SW480 (cell line): ENCODE measurements at regions not wholly inside any gene's neighbourhood (a gene's known extent, or its start where the extent isn't known, plus 50 kb on each side); places are given as distances from the start of the nearest gene placed in this dataset.
"Not testable (repeated sequence)": the region's sequence is repeated elsewhere in the genome, so short reads cannot be mapped to it uniquely, and the experiment has no call there.

Experiments
- DNase-seq: peaks from one replicate; pipeline ENCODE4 v3.0.0-alpha.2; 2016; ENCODE audit warnings: low spot score

DNA sequence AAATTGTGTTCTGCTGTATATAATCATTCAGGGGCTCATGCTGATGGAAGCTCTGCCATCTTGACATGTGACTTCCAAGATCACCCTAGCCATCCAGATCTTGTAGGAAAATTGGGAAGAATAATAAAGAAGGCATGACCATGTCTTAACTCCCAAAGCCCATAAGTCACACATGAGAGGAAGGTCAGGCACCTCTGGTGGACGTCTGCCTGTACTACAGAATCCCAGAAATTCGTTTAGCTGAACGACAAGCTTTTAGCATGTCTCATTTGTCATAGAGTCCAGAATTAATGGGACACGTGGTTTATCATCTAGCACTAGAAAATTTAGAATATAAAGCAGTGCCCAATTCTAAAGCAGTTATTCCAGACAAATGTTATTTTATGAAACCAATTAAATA, 212.7 kb downstream of the CENPC start:
- peak; percentile 6 for DNase-seq

DNA sequence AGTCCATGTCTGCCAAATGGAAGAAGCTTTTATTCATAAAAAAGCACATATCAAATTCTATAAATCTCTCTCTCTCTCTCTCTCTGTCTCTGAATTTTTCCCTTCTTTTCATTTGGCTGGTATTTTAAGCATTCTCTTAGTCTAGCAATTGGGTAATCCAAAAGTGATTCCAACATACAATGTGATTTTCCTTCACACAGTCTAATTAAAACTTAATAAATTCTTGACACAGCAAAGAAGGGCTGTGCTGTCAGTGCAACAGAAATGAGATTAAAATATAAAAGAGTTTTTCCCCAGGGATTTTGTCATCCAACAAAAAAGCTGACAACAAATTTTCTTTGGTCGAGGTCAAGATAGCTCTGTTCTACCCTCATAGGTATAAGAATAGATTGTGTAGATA, 216.9 kb downstream of the CENPC start:
- no peak for DNase-seq

DNA sequence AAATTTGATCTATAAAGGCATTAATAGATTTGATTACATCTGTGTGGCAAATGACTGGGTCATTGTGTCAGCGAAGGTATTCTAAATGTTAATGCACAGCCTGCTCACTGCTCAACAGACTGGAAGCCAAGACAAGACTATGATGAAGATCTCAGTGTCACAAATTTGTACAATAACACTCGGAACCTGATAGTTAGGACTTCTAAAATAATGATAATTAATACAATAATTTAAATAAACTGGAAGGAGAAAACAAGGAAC, 217.4 kb downstream of the CENPC start:
- DNase-seq, result no peak

GRCh38 chr4:67327245-67328017, 217.9 kb downstream of the CENPC start:
- DNase-seq, result peak; percentile 38

DNA sequence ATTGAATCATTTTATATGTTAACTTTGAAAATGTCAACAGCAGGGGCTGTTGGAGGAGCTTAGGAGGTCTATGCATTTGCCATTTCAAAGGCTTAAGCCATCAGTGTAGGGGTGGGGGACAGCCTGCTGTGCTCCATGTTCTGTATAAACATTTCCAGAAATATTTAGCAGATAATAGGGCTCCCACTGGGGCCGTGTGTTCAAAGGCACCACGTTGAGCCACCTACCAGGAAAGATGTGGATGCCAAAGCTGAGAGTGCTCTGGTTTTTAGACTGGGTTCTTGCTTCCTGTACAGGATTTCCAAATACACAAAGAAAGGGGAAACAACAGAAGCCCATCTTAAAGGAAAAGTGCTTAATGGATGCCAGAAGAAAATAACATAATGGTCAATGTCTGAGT, 219.5 kb downstream of the CENPC start:
- no peak for DNase-seq

- DNase-seq, result no peak
Observed at GRCh38 chr4:67320645-67321044, 224.7 kb downstream of the CENPC start.

DNA sequence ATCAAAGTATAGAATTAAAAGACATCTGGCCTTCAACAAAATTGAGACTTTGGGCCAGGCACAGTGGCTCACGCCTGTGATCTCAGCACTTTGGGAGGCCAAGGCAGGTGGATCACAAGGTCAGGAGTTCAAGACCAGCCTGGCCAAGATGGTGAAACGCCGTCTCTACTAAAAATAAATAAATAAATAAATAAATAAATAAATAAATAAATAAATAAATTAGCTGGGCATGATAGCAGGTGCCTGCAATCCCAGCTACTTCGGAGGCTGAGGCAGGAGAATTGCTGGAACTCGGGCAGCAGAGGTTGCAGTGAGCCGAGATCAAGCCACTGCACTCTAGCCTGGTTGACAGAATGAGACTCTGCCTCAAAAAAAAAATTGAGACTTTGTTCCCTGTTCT, 225.7 kb downstream of the CENPC start:
- DNase-seq, result not testable (repeated sequence)

DNA sequence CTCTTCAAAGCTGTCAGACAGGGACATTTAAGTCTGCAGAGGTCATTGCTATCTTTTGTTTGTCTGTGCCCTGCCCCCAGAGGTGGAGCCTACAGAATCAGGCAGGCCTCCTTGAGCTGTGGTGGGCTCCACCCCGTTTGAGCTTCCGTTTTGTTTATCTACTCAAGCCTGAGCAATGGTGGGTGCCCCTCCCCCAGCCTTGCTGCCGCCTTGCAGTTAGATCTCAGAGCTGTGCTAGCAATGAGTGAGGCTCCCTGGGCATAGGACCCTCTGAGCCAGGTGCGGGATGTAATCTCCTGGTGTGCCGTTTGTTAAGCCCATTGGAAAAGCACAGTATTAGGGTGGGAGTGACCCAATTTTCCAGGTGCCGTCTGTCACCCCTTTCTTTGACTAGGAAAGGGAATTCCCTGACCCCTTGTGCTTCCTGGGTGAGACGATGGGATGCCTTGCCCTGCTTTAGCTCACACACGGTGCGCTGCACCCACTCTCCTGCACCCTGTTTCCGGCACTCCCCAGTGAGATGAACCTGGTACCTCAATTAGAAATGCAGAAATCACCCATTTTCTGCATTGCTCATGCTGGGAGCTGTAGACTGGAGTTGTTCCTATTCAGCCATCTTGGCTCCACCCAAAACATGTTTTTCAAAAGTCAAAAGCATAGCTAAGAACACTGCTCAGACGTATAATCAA, 244.7 kb downstream of the CENPC start:
- DNase-seq, result not testable (repeated sequence)

GRCh38 chr4:67292636-67293035, 252.7 kb downstream of the CENPC start:
- DNase-seq, result no peak

DNA sequence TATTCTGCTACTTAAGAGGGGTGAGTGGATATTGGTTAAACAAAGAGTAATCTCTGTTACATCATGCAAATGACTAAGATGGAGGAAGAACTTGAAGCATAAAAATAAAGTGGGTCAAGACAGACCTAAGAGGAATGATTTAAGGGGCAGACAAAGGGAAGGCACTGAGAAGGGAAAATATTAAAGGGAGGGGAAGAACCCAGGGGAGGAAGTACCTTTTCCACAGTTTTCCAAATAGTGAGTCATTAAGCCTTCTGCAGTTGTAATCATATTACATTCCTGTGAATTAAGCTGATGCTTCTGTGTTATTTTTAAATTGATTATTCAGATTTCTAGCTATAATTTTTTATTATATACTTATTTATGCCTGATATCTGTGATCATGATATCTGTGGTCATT, 253.3 kb downstream of the CENPC start:
- no peak for DNase-seq

- DNase-seq, result no peak
Observed at GRCh38 chr4:67291644-67292043, 253.7 kb downstream of the CENPC start.

DNA sequence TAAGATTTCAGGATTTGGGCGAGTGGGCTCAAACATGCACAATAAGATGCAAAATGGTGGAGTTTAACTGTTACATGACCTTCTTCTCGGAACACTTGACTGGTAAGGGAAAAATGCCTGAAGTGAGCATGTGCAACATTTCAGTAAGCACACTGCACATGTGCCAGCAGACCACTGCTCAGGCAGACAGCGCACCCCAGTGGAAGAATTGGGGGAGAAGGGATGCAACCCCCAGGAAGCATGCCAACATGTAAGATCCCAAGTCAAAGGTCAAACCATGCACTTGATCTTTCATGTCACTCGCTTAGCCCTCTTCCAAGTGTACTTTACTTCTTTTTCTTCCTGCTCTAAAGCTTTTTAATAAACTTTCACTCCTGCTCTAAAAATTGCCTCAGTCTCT, 256.3 kb downstream of the CENPC start:
- peak; percentile 12 for DNase-seq

- DNase-seq, result no peak
Observed at GRCh38 chr4:67286724-67287123, 258.6 kb downstream of the CENPC start.

GRCh38 chr4:67282749-67283148, 262.6 kb downstream of the CENPC start:
- DNase-seq, result no peak

- no peak for DNase-seq
Observed at GRCh38 chr4:67275179-67275750, 270.0 kb downstream of the CENPC start.

- DNase-seq, result not testable (repeated sequence)
Observed at GRCh38 chr4:67274671-67275070, 270.6 kb downstream of the CENPC start.

- no peak for DNase-seq
Observed at GRCh38 chr4:67273666-67274065, 271.6 kb downstream of the CENPC start.

DNA sequence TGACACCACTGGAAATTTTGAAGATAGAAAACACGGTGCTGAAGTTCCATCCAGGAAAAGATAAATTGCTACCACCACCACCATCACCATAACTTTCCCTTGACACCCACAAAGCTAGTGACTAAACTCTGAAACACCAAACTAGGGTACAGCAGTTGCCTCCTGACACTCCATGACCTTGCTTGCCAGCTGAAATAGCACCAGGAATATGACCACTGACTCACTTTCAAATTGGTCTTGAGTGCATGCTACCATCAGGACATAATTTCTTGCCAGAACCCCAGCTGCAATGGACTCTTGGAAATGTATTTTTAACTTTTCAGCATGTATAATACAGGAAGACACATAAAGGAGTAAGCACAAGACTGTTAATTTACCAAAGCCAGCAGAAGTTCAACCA, 283.3 kb downstream of the CENPC start:
- DNase-seq, result no peak

DNA sequence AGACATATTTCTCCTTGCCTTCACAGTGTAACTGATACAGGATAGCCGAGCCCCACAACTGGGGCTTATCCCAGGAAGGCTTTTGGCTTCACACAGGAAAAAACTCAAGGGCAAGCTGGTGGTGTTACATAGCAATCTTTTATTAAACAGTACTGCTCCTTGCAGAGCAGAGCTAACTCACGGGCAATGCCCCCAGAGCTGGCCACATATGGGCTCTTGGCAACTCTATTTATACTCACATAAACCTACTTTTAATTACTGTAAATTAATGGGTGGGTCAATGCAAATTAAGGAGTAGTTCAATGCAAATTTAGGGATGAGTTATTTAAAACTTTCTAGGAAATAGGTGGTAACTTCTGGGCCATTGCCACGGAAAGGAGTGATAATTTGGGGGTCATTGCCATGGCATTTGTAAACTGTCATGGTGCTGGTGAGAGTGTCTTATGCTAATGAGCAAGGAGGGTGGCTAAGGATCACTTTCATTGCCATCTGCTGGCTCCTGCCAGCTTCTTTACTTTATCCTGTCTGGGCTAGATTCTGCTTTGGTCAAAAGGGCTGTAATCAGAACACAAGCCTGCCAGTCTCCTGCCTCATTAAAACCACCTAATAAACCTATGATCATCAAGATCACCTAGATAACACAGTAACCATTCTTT, 288.8 kb downstream of the CENPC start:
- DNase-seq, result no peak

DNA sequence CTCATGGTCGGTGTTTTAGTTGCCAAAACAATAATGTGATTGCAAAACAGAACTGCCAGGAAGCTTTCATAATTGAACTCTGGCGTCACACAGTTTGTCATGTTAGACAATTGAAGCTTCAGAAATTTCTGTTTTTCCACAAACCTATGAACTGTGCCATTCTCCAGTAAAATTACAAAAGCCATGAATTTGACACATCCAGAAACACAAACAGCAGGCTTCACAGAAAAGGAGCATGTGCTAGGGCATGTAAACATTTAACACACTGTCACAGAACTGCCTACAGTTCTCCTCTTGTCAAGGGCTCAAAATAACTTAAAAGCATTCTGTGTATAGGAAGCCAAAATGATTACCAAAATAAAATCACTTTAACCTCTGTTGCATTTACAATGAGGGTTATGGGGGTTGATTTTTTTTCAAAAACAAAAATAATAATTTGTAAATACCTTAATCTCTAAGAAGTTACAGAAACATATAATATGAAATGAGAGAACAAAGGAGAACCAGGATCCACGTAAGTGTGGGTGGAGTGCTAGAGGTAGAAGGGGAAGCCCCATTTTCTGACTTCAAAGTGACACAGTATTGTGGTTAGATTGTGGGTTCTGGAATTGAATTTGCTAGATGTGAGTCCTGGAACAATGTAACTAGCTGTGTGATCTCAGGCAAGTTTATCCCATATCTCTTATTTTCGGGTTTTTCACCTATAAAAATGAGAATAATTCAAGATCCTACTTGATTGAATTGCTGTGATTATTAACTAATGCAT, 295.0 kb downstream of the CENPC start:
- DNase-seq, result peak; percentile 65

DNA sequence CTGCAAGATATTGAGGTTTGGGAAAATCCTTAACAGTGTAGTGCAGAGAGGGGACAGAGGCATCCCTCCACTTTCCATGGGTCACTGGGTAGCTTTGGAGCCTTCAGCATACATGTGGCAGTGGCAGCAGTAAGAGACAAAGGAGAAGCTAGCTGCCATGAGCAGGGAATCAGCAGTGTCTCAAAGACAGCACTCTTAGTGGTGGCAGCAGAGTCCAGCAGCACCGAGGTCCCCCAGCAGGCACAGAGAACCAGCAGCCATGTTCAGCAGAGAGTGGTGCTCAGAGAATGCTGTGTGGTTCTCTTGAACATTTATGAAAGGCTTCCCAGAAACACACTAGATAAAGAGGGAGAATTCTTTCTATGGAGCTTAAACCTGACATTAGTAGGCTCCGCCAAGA, 308.5 kb downstream of the CENPC start:
- DNase-seq, result no peak

- DNase-seq, result no peak
Observed at GRCh38 chr4:67236318-67236717, 309.0 kb downstream of the CENPC start.
